ENCODE measurements at regions not wholly inside any gene's neighbourhood (a gene's known extent, or its start where the extent isn't known, plus 50 kb on each side); places are given as distances from the start of the nearest gene placed in this dataset.

- DNase-seq (ENCODE audit: low read depth in 1 of 2, low spot score in 1 of 2) = no peak
These were observed 188.3 kb downstream of the IRF8 start for GRCh38 chr16:86087011-86087895.

GRCh38 chr16:86087896-86088230 lies 188.9 kb downstream of the IRF8 start:
- no peak for DNase-seq (ENCODE audit: low read depth in 1 of 2, low spot score in 1 of 2)

GRCh38 chr16:86088287-86088686 lies 189.3 kb downstream of the IRF8 start:
- DNase-seq (ENCODE audit: low read depth in 1 of 2, low spot score in 1 of 2) = no peak

GRCh38 chr16:86088816-86089215 lies 189.9 kb downstream of the IRF8 start:
- DNase-seq (ENCODE audit: low read depth in 1 of 2, low spot score in 1 of 2) = no peak

- no peak for DNase-seq (ENCODE audit: low read depth in 1 of 2, low spot score in 1 of 2)
These were observed 190.5 kb downstream of the IRF8 start for GRCh38 chr16:86089334-86089900.

GRCh38 chr16:86089991-86090390 lies 191.0 kb downstream of the IRF8 start:
- DNase-seq (ENCODE audit: low read depth in 1 of 2, low spot score in 1 of 2) = no peak

- no peak for DNase-seq (ENCODE audit: low read depth in 1 of 2, low spot score in 1 of 2)
These were observed 191.7 kb downstream of the IRF8 start for GRCh38 chr16:86090461-86091170.

- DNase-seq (ENCODE audit: low read depth in 1 of 2, low spot score in 1 of 2) = no peak
These were observed 193.0 kb downstream of the IRF8 start for GRCh38 chr16:86091976-86092375.

GRCh38 chr16:86092586-86093480 lies 193.9 kb downstream of the IRF8 start:
- no peak for DNase-seq (ENCODE audit: low read depth in 1 of 2, low spot score in 1 of 2)

GRCh38 chr16:86093801-86094750 lies 195.1 kb downstream of the IRF8 start:
- DNase-seq (ENCODE audit: low read depth in 1 of 2, low spot score in 1 of 2) = no peak

GRCh38 chr16:86095131-86095752 lies 196.3 kb downstream of the IRF8 start:
- no peak for DNase-seq (ENCODE audit: low read depth in 1 of 2, low spot score in 1 of 2)

GRCh38 chr16:86095906-86096485 lies 197.0 kb downstream of the IRF8 start:
- DNase-seq (ENCODE audit: low read depth in 1 of 2, low spot score in 1 of 2) = no peak

- no peak for DNase-seq (ENCODE audit: low read depth in 1 of 2, low spot score in 1 of 2)
These were observed 197.9 kb downstream of the IRF8 start for GRCh38 chr16:86096850-86097249.

GRCh38 chr16:86099326-86099725 lies 200.4 kb downstream of the IRF8 start:
- no peak for DNase-seq (ENCODE audit: low read depth in 1 of 2, low spot score in 1 of 2)

GRCh38 chr16:86100205-86101136 lies 201.5 kb downstream of the IRF8 start:
- no peak for DNase-seq (ENCODE audit: low read depth in 1 of 2, low spot score in 1 of 2)

- no peak for DNase-seq (ENCODE audit: low read depth in 1 of 2, low spot score in 1 of 2)
These were observed 202.4 kb downstream of the IRF8 start for GRCh38 chr16:86101137-86101896.

- DNase-seq (ENCODE audit: low read depth in 1 of 2, low spot score in 1 of 2) = no peak
These were observed 202.9 kb downstream of the IRF8 start for GRCh38 chr16:86101897-86102157.

- no peak for DNase-seq (ENCODE audit: low read depth in 1 of 2, low spot score in 1 of 2)
These were observed 204.4 kb downstream of the IRF8 start for GRCh38 chr16:86103320-86103719.
